VCaP (cell line): ENCODE measurements at regions not wholly inside any gene's neighbourhood (a gene's known extent, or its start where the extent isn't known, plus 50 kb on each side); places are given as distances from the start of the nearest gene placed in this dataset.

ENCODE experiments used
- H3K27ac ChIP-seq: fragments of 450-650 bp; 2 replicates; pipeline ENCODE4 v1.5.1; 2017
- CTCF ChIP-seq: fragments of 450-650 bp; conservative IDR thresholded peaks from 2 replicates; pipeline ENCODE4 v1.5.1; 2017; ENCODE audit warnings: mild to moderate bottlenecking, moderate library complexity

DNA sequence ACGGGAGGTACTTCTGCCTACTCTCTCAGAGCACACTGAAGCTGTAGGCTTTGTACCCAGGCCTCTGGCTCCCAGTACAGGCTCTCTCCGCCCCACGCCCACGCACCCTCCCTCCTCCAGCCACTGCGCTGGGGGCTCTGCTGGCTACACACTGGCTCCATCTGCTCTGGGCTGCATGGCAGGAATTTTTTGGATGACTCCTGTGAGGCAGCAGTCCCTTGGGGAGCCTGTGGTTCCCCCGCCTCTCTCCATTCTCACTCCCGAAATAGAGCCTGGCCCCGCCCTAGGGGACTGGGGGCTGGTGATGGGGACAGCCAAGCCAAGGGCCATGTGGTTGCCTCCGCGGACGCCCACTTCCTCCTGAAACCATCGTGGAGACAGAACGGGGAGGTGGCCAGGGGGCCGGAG is 58.1 kb upstream of the ADRA2C start:
- H3K27ac ChIP-seq, result no peak overlapping the region
- TF ChIP-seq CTCF, result no peak

- no peak overlapping the region for H3K27ac ChIP-seq
- TF ChIP-seq CTCF, result no peak
These were observed 58.6 kb upstream of the ADRA2C start for GRCh38 chr4:3707423-3708102.

GRCh38 chr4:3706565-3707422 is 59.4 kb upstream of the ADRA2C start:
- no peak overlapping the region for H3K27ac ChIP-seq

GRCh38 chr4:3706111-3706511 is 60.1 kb upstream of the ADRA2C start:
- TF ChIP-seq CTCF, result no peak
- H3K27ac ChIP-seq, result no peak overlapping the region

More at GRCh38 chr4:3706565-3707422, 59.4 kb upstream of the ADRA2C start:
- no peak for TF ChIP-seq CTCF

DNA sequence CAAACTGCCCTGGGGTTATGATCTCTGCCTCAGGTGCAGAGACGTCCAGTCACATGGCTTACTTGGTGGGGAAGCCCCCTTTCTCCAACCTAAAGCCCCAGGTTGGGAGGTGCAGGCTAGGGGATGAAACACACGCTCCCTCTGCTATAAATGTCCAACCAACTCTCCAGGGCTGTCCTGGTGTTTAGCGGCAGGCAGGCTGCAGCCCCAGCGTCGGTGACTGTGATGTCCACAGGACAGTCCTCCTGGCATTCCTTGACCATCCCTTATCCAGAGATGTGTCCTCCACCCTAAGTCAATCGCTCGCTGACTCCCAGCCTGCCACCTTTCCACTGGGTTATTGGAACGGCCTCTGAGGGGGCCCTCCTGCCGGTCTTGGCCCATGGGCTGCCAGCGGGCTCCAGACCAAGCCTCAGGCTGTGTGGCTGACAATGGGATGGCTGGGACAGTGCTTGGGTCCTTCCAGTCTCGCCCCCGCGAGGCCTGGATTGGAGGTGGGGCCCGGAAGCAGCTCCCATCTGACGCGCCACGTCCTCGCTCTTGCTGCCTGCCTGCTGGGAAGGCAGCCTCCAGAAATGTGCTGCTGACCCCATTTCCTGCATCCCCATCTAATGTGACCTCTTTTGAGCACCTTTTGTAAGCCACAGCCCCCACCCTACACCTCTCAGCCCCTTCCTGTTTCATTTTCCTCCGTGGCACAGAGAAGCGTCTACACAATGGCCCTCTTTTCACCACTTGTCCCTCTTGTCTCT is 60.8 kb upstream of the ADRA2C start:
- TF ChIP-seq CTCF, result no peak
- no peak overlapping the region for H3K27ac ChIP-seq

GRCh38 chr4:3704669-3705068 is 61.5 kb upstream of the ADRA2C start:
- H3K27ac ChIP-seq, result no peak overlapping the region
- no peak for TF ChIP-seq CTCF
